Endodermal cell (in vitro differentiated cells): ENCODE measurements at regions not wholly inside any gene's neighbourhood (a gene's known extent, or its start where the extent isn't known, plus 50 kb on each side); places are given as distances from the start of the nearest gene placed in this dataset.

ENCODE experiments used
- DNase-seq: peaks from one replicate; pipeline ENCODE4 v3.0.0-alpha.2; 2017
- H3K27ac ChIP-seq: 2 replicates; pipeline ENCODE4 v1.5.1; 2013; ENCODE audit warnings: mild to moderate bottlenecking, low read depth, low read length, moderate library complexity
- H3K27me3 ChIP-seq: 2 replicates; pipeline ENCODE4 v1.6.1; 2013; ENCODE audit warnings: mild to moderate bottlenecking, low read length, moderate library complexity; ENCODE audit not compliant: insufficient read depth, control insufficient read depth, poor library complexity, severe bottlenecking
- H3K36me3 ChIP-seq: 2 replicates; pipeline ENCODE4 v1.7.0; 2013; ENCODE audit warnings: mild to moderate bottlenecking, low read length, moderate library complexity; ENCODE audit not compliant: control insufficient read depth, insufficient read depth
- H3K4me1 ChIP-seq: one replicate; pipeline ENCODE4 v1.7.0; 2013; ENCODE audit warnings: low read length; ENCODE audit not compliant: control insufficient read depth, insufficient read depth
- H3K4me3 ChIP-seq: 2 replicates; pipeline ENCODE4 v1.5.1; 2013; ENCODE audit warnings: mild to moderate bottlenecking, low read length, moderate library complexity
- H3K9ac ChIP-seq: 2 replicates; pipeline ENCODE4 v1.6.1; 2013; ENCODE audit warnings: mild to moderate bottlenecking, low read length, moderate library complexity; ENCODE audit not compliant: poor library complexity, severe bottlenecking; ENCODE audit errors: extremely low read depth
- H3K9me3 ChIP-seq: 2 replicates; pipeline ENCODE4 v1.6.1; 2013; ENCODE audit warnings: mild to moderate bottlenecking, low read length, moderate library complexity; ENCODE audit not compliant: control insufficient read depth
- H3K27ac Mint-ChIP-seq: 2 replicates; pipeline ENCODE4 v1.8.0; 2020; ENCODE audit warnings: mixed read lengths
- H3K27me3 Mint-ChIP-seq: 2 replicates; pipeline ENCODE4 v1.8.0; 2021; ENCODE audit warnings: mild to moderate bottlenecking, mixed read lengths; ENCODE audit not compliant: insufficient read depth
- H3K36me3 Mint-ChIP-seq: 2 replicates; pipeline ENCODE4 v1.8.0; 2020; ENCODE audit warnings: low read depth, mixed read lengths
- H3K4me1 Mint-ChIP-seq: 2 replicates; pipeline ENCODE4 v1.8.0; 2020; ENCODE audit warnings: mixed read lengths
- H3K4me3 Mint-ChIP-seq: 2 replicates; pipeline ENCODE4 v1.8.0; 2020; ENCODE audit warnings: mild to moderate bottlenecking, moderate library complexity, mixed read lengths
- H3K9me3 Mint-ChIP-seq: 2 replicates; pipeline ENCODE4 v1.8.0; 2020; ENCODE audit warnings: mild to moderate bottlenecking, mixed read lengths
- CTCF ChIP-seq: fragments of 200-600 bp; sonication (generic); conservative IDR thresholded peaks from 2 replicates; pipeline ENCODE4 v1.5.0; 2021; ENCODE audit warnings: antibody characterized with exemption, mild to moderate bottlenecking
- WGBS, 2 experiments: methylation state at CpG; one replicate each; pipeline versions ENCODE4 v1.1.5 to v1.1.7; 2013; ENCODE audit warnings: missing lambda C conversion rate in 2 of 2, mixed read lengths in 1 of 2; ENCODE audit not compliant: insufficient coverage in 1 of 2, insufficient read length in 1 of 2; 5-methylcytosine and 5-hydroxymethylcytosine counted together

- no peak for DNase-seq
- H3K9ac ChIP-seq, result no peak overlapping the region
- no peaks in the 10 kb centered on the region for H3K9me3 ChIP-seq
- Mint-ChIP-seq H3K4me1 (peaks cover 8% of the 10 kb centered on the region), H3K4me3 (no peak overlapping the region), H3K36me3 (no peaks in the 10 kb centered on the region), H3K27ac (no peak overlapping the region), H3K9me3 (no peaks in the 10 kb centered on the region), H3K27me3 (no peaks in the 10 kb centered on the region)
- no peaks in the 10 kb centered on the region for H3K36me3 ChIP-seq
- H3K4me1 ChIP-seq, result no peaks in the 10 kb centered on the region
- H3K4me3 ChIP-seq, result no peak overlapping the region
- no peaks in the 10 kb centered on the region for H3K27me3 ChIP-seq
- WGBS, 2 experiments, result 92 to 98% methylated on average over 5 of the region's 5 CpGs
- no peak overlapping the region for H3K27ac ChIP-seq
- no peak for TF ChIP-seq CTCF
Measured at GRCh38 chr10:29851241-29851640, 208.1 kb downstream of the JCAD start.

GRCh38 chr10:29850371-29850770 is 209.0 kb downstream of the JCAD start:
- no peak for DNase-seq
- H3K27ac Mint-ChIP-seq, result no peak overlapping the region
- Histone ChIP-seq H3K36me3 (no peaks in the 10 kb centered on the region), H3K9me3 (peaks cover 8% of the 10 kb centered on the region), H3K4me1 (no peaks in the 10 kb centered on the region), H3K4me3 (no peak overlapping the region), H3K27me3 (no peaks in the 10 kb centered on the region), H3K27ac (no peak overlapping the region), H3K9ac (no peak overlapping the region)
- 83 to 89% methylated on average over 3 of the region's 3 CpGs for WGBS, 2 experiments
- H3K4me3 Mint-ChIP-seq, result no peak overlapping the region
- no peak for TF ChIP-seq CTCF
- no peaks in the 10 kb centered on the region for H3K9me3 Mint-ChIP-seq
- H3K27me3 Mint-ChIP-seq, result no peaks in the 10 kb centered on the region
- peaks cover 8% of the 10 kb centered on the region for H3K4me1 Mint-ChIP-seq
- H3K36me3 Mint-ChIP-seq, result no peaks in the 10 kb centered on the region

- DNase-seq, result no peak
- no peak overlapping the region for H3K27ac Mint-ChIP-seq
- no peak overlapping the region for H3K4me3 Mint-ChIP-seq
Measured at GRCh38 chr10:29849886-29850285, 209.5 kb downstream of the JCAD start.

More at GRCh38 chr10:29849886-29850285, 209.5 kb downstream of the JCAD start:
- Mint-ChIP-seq H3K4me1 (peaks cover 8% of the 10 kb centered on the region), H3K27me3 (no peaks in the 10 kb centered on the region), H3K9me3 (no peaks in the 10 kb centered on the region), H3K36me3 (no peaks in the 10 kb centered on the region)
- 95 to 100% methylated on average over 2 to 3 of the region's 3 CpGs for WGBS, 2 experiments
- Histone ChIP-seq H3K9ac (no peak overlapping the region), H3K27ac (no peak overlapping the region), H3K36me3 (no peaks in the 10 kb centered on the region), H3K4me3 (no peak overlapping the region), H3K4me1 (no peaks in the 10 kb centered on the region), H3K9me3 (peaks cover 13% of the 10 kb centered on the region), H3K27me3 (no peaks in the 10 kb centered on the region)
- no peak for TF ChIP-seq CTCF
